HepG2 (cell line): ENCODE measurements at regions not wholly inside any gene's neighbourhood (a gene's known extent, or its start where the extent isn't known, plus 50 kb on each side); places are given as distances from the start of the nearest gene placed in this dataset.

Experiments
- ADNP ChIP-seq: sonication (generic); formaldehyde crosslinking; IDR thresholded peaks from 2 replicates; pipeline ENCODE4 v1.4.0; 2020; ENCODE audit warnings: missing genetic modification reagents
- CTCF ChIP-seq: sonication (generic); formaldehyde crosslinking; IDR thresholded peaks from 2 replicates; pipeline ENCODE4 v1.5.0; 2020; ENCODE audit warnings: mild to moderate bottlenecking, missing genetic modification reagents, moderate library complexity
- FOXK1 ChIP-seq: sonication (generic); formaldehyde crosslinking; IDR thresholded peaks from 2 replicates; pipeline ENCODE4 v1.4.0; 2020; ENCODE audit warnings: low read depth, missing genetic modification reagents, borderline replicate concordance
- JUN ChIP-seq: sonication (generic); formaldehyde crosslinking; IDR thresholded peaks from 2 replicates; pipeline ENCODE4 v1.4.0; 2020; ENCODE audit warnings: mild to moderate bottlenecking, missing genetic modification reagents
- RFX3 ChIP-seq: IDR thresholded peaks from 2 replicates; pipeline ENCODE4 v1.6.1; 2016; ENCODE audit warnings: missing biosample characterization, missing genetic modification reagents
- SNAI1 ChIP-seq: sonication (generic); formaldehyde crosslinking; IDR thresholded peaks from 2 replicates; pipeline ENCODE4 v1.5.0; 2020; ENCODE audit warnings: mild to moderate bottlenecking, missing genetic modification reagents, borderline replicate concordance
- WIZ ChIP-seq: sonication (generic); formaldehyde crosslinking; IDR thresholded peaks from 2 replicates; pipeline ENCODE4 v1.5.1; 2020; ENCODE audit warnings: mild to moderate bottlenecking, missing genetic modification reagents
- ZBED4 ChIP-seq: sonication (generic); formaldehyde crosslinking; IDR thresholded peaks from 2 replicates; pipeline ENCODE4 v1.4.0; 2020; ENCODE audit warnings: missing genetic modification reagents, borderline replicate concordance
- ZNF260 ChIP-seq: sonication (generic); formaldehyde crosslinking; IDR thresholded peaks from 2 replicates; pipeline ENCODE4 v1.4.0; 2020; ENCODE audit warnings: missing genetic modification reagents, low read depth, mild to moderate bottlenecking, borderline replicate concordance

- TF ChIP-seq SNAI1 (CRISPR knock-in tag) (no peak), ZBED4 (CRISPR knock-in tag) (no peak), JUN (CRISPR knock-in tag) (no peak), WIZ (CRISPR knock-in tag) (no peak), FOXK1 (CRISPR knock-in tag) (no peak), ZNF260 (CRISPR knock-in tag) (no peak), ADNP (CRISPR knock-in tag) (no peak), RFX3 (CRISPR knock-in tag) (no peak), CTCF (CRISPR knock-in tag) (no peak)
Observed at GRCh38 chr5:113917997-113918396, 404.5 kb downstream of the YTHDC2 start.
